NCI-H187 (cell line): ENCODE measurements at regions not wholly inside any gene's neighbourhood (a gene's known extent, or its start where the extent isn't known, plus 50 kb on each side); places are given as distances from the start of the nearest gene placed in this dataset.
A peak's percentile ranks its signal among the peaks of the same experiment; 100 is the strongest.

Experiments used
- DNase-seq, 2 experiments: peaks; one replicate each; lab custom pipeline; 2025; lab: John Stamatoyannopoulos, UW

GRCh38 chr4:35690271-35690670, 554.0 kb downstream of the ARAP2 start:
- no peak for DNase-seq

GRCh38 chr4:35695003-35695402, 549.3 kb downstream of the ARAP2 start:
- no peak for DNase-seq

DNA sequence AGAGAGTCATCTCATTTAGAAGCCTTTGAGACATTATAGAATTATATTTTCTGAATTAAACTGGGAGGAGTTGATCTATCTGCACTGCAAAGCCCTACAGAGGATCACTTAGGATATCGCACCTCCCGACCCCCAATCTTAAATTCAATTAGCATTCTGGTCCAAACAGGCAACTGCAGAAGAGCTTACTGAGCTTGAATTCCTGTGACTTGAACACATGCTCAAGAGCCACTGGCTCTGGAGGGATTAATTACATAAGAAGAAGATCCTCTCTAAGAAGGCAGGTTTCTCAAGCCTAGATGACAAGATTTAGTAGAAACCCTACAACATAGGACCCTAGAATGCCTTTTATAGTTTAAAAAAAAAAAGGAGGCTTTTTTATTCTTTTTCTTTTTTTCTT, 548.9 kb downstream of the ARAP2 start:
- no peak for DNase-seq

DNA sequence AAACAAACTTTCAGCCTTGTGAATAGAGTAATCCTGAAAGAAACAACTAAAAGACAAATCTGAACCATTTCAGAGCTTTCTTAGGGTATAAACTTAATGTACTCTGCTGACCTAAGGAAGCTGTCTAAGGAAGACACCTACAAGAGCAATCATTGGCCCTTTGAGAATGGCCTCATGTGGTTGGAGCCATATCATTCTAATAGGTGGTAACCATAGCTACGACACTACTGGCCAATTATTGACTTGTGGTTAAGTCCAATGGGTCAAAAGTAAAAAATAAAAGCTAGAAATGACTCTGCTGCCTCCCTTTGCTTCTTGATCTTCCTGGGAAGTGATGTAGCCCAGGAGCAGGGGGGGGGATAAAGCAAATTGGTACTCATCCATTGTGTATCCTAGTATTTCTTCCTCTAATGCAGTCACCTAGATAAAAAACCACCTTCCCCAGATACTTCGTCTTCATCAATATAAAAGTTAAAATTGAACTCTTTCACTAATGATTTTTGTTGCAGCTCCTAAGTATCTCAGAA, 547.0 kb downstream of the ARAP2 start:
- DNase-seq: no peak

GRCh38 chr4:35700663-35701062, 543.7 kb downstream of the ARAP2 start:
- DNase-seq: no peak

DNA sequence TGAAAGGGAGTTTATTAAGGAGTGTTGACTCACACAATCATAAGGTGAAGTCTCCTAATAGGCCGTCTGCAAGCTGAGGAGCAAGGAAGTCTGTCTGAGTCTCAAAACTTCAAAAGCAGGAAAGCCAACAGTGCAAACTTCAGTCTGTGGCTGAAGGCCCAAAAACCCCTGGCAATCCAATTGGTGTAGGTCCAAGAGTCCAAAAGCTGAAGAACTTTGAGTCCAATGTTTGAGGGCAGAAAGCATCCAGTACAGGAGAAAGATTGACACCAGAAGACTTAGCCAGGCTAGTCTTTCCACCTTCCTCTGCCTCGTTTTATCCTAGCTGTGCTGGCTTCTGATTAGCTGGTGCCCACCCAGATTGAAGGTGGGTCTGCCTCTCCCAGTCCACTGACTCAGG, 535.2 kb downstream of the ARAP2 start:
- no peak for DNase-seq

DNA sequence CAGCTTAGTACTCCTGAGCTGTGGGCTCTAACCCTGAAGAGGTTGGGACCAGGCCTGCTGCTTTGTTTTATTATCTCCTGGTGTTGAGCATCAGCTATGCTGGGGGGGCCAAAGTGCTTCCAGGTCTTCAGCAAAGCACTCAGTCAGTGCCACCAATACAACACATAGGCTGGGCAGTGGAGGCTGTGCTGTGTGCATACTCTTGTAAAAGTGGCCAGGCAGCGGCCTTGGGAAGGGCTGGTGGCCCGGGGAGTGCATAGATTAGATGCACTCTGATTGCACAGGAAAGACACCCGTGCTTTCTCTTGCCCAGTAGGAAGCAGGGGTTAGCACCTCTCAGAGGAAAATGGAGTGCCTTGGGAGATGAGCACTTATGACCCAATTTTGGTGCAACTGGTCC, 534.0 kb downstream of the ARAP2 start:
- no peak for DNase-seq

DNA sequence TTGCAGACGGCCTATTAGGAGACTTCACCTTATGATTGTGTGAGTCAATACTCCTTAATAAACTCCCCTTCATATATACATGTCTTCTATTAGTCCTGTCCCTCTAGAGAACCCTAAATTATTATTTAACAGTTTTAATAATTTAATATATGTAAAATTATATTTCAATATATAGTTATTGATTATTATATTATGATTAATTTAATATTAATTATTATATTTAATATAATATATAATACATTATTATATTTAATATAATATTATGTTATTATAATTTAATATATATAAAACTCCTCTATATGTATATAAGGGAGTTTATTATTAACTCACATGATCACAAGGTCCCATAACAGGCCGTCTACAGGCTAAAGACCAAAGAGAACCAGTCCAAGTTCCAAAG, 533.2 kb downstream of the ARAP2 start:
- DNase-seq: no peak

DNA sequence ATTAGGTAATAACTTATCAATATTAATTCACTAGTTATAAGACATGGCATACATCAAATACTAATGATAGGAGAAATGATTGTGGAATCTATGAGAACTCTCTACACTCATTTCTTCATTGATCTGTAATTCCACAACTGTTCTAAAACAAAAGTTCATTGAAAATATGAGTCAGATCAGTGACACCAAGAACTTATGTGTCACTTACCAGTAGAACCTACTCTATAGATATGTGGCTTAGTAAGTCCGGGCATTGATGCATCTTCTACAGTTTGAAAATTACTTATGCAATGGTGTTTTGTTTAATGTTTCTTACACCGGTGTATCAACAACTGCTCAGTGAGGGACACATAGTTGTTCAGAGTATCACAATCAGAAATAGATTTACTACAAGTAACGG, 520.3 kb downstream of the ARAP2 start:
- DNase-seq: no peak

GRCh38 chr4:35725131-35725530, 519.2 kb downstream of the ARAP2 start:
- no peak for DNase-seq

DNA sequence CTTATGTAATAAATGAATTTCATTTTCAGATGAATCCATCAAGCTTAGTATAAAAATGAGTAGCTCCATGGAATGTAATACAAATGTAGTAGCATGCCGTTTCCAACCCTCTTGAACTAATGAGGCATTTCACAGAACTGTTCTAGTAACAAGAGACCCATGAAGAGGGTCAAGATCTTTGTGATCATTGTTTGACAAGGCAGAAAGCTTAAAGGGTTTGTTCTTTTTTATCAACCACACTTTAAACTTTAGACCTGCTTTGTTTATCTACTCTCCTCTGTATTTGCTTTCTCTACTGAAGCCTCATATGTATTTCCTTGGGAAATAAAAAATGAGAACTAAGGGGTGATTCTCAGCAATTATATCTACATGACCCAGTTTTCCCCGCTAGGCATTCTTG, 513.9 kb downstream of the ARAP2 start:
- DNase-seq: peak in 1 of 2 experiments; percentile 14

- DNase-seq: no peak
Measured at GRCh38 chr4:35734381-35735098, 509.8 kb downstream of the ARAP2 start.

DNA sequence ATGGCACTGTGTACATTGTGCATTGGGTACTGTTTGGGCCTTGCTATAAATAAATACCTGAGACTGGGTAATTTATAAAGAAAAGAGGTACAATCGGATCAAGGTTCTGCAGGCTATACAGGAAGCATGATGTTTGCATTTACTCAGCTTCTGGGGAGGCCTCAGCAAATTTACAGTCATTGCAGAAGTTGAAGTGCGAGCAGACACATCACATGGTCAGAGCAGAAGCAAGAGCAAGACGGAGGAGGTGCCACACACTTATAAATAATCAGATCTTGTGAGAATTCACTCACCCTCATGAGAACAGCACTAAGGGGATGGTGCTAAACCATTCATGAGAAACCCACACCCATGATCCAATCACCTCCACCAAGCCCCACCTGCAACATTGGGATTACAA, 505.0 kb downstream of the ARAP2 start:
- no peak for DNase-seq

DNA sequence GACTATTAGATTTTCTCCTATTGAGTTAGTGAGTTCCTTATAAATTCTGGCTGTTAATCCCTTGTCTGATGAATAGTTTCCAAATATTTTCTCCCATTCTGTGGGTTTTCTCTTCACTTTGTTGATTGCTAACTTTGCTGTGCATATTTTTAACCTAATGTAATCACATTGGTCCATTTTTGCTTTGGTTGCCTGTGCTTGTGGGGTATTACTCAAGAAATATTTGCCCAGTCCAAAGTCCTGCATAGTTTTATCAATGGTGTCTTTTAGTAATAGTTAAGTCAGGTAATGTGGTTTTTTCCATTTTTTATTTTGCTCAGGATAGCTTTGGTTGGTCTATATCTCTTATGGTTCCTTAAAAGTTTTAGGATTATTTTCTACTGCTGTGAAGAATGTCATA, 490.3 kb downstream of the ARAP2 start:
- DNase-seq: no peak

DNA sequence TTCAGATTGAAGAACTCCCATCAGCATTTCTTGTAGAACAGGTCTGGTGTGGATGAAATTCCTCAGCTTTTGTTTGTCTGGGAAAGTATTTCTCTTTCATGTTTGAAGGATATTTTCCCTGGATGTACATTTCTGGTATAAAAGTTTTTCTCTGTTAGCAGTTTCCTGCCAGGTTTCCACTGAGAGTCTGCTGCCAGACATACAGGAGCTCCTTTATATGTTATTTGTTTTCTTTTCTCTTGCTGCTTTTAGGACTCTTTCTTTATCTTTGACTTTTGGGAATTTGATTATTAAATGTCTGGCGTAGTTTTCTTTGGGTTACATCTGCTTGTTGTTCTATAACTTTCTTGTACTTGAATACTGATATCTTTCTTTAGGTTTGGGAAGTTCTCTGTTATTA, 486.5 kb downstream of the ARAP2 start:
- no peak for DNase-seq

- DNase-seq: no peak
Measured at GRCh38 chr4:35760807-35761206, 483.5 kb downstream of the ARAP2 start.

GRCh38 chr4:35771571-35771970, 472.7 kb downstream of the ARAP2 start:
- DNase-seq: no peak

DNA sequence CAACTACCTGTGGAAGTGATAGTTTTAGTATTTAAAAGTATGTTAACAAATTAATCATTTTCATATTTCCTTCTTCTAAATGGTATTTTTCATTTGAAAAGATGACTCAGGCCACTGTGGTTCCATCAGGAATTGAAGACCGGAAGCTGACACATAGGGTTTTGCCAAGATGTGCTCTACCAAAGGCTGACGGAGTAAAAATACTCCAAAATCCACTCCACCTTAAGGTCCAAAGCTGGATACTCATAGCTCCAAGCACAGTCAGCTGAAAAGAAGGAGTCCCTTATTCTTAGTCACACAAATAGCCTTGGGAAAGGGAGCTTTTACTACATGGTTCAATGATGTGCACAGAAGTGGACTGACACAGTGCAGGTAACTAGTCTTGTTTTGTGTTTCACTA, 472.0 kb downstream of the ARAP2 start:
- no peak for DNase-seq

GRCh38 chr4:35789899-35790574, 454.3 kb downstream of the ARAP2 start:
- DNase-seq: no peak

DNA sequence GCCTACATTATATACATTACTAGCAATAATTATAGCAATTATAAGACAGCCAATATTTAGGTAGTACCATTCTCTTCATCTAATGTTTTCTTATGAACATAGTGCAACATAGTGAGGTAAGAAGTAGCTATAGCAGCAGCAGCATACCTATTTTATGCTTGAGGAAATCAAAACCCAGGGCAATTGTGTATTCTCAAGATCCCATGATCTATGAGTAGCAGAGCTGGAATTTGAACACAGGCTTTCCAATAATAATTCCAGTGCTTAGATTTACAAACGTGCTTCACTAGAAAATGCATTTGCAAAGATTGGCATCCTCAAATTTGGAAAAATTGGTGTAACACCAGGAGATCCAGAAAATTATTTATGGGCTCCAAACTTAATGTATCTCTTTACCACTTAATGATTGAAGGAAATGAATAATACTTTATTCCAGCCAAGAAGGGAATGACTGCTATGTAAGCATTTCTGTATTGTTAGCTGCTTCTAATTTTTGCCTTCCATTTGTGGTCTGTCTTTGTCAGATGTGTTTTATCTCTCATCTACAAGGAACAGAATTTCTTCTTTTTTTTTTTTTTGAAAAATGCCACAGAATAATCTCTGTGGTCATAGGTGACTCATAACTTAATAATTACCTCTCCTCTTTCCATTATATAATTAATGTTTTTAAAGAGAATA, 451.1 kb downstream of the ARAP2 start:
- DNase-seq: no peak

GRCh38 chr4:35793766-35794165, 450.5 kb downstream of the ARAP2 start:
- no peak for DNase-seq

DNA sequence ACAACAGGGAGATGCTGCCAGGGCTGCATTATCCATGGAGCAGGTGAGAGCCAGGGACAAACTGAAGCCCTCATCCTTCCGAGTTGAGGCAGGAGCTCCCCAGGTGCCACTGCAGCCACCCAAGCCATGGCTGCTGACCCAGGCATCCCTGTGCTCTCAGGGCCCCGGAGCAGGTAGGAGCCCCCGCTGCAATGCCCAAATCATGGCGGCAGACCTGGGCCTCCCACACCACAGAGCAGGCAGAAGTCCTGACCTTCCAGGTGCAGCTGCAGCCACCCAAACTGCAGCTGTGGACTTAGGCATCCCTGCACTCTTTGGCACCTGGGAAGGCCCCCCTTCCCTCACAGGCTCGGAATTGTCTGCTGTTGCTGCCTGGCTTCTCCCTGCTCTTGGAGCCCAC, 443.6 kb downstream of the ARAP2 start:
- DNase-seq: no peak

- DNase-seq: no peak
Measured at GRCh38 chr4:35802644-35803043, 441.7 kb downstream of the ARAP2 start.
